ENCODE measurements at regions not wholly inside any gene's neighbourhood (a gene's known extent, or its start where the extent isn't known, plus 50 kb on each side); places are given as distances from the start of the nearest gene placed in this dataset.
A peak's percentile ranks its signal among the peaks of the same experiment; 100 is the strongest.

GRCh38 chr16:55964923-55965475, 89.8 kb upstream of the CES5A start:
- intact Hi-C loops (cut with DNase I): no loop called here
- DNase-seq (ENCODE audit: low spot score): no peak

DNA sequence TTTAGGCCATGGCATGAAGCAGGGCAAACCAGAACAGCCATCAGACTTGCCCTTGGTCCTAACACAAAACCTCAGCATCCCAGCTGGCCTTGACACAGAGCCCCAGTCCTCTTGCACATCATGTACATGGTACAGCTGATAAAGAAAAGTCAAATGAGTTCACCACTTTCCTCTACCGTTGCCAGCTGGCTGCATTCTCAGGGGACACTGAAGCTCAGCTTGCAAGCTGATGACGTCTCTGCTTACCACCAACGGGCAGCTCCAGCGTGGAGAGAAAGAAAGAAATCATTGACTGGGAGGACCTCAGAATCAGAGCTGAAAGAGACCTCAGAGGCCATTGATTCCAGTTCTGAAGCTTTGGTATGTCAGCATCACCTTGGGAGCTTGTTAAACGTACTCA, 80.7 kb upstream of the CES5A start:
- no peak for DNase-seq (ENCODE audit: low spot score)
- intact Hi-C loops (cut with DNase I): no loop called here

DNA sequence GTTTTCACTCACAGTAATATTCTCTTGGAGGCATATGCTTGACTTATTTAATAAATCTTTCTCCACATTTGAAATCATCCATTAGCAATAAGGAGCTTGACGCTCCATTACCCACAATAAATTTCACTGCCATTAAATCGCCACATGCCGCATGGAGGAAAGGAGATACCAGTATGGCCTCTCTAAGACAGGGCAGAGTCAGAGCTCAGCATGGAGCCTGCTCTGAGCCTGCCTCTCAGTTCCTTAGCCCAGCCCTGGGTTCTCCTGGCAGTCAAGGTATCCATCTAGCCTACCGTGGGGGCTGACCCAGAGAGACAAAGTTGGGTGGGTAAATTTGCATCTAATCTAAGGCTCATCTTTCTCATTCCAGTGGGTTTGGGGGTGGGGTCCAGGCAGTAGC, 80.3 kb upstream of the CES5A start:
- no peak for DNase-seq (ENCODE audit: low spot score)
- intact Hi-C loops (cut with DNase I): no loop called here

GRCh38 chr16:55954906-55955305, 79.7 kb upstream of the CES5A start:
- intact Hi-C loops (cut with DNase I): no loop called here
- DNase-seq (ENCODE audit: low spot score): no peak

- no peak for DNase-seq (ENCODE audit: low spot score)
- intact Hi-C loops (cut with DNase I): loop anchor here (10.0 kb wide), 1 partner anchor 245 kb away; the partner anchor contains the start of gene GNAO1
These were observed 74.3 kb upstream of the CES5A start for GRCh38 chr16:55949518-55949917.

- intact Hi-C loops (cut with DNase I): loop anchor here (10.0 kb wide), 1 partner anchor 247 kb away; the partner anchor contains the start of gene GNAO1
These were observed 73.1 kb upstream of the CES5A start for GRCh38 chr16:55948230-55948629.

DNA sequence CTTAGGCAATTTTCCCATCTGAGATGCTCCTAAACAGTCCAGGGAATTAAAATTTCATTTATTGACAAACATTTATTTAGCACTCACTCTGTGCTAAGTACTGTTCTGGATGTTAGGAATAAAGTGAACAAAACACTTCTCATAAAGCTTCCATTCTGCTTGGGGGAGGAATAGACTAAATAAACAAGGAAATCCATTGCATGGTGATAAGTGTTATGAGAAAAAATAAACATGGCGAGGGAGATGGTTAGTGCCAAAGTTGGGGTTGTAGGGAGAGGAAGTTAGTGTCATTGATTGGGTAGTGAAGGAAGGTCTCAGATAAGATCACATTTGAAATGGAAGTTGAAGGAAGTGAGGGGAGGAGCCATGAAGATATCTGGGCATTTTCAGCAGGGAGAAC, 72.2 kb upstream of the CES5A start:
- intact Hi-C loops (cut with DNase I): loop anchor here (10.0 kb wide), 1 partner anchor 247 kb away; the partner anchor contains the start of gene GNAO1
- no peak for DNase-seq (ENCODE audit: low spot score)

More at GRCh38 chr16:55948230-55948629, 73.1 kb upstream of the CES5A start:
- DNase-seq (ENCODE audit: low spot score): no peak

- DNase-seq (ENCODE audit: low spot score): peak; percentile 79
- intact Hi-C loops (cut with DNase I): loop anchor here (2.0 to 10.0 kb wide), 2 partner anchors 250 to 374 kb away; partner anchors contain the start of gene GNAO1
These were observed 69.2 kb upstream of the CES5A start for GRCh38 chr16:55944377-55944802.

- intact Hi-C loops (cut with DNase I): loop anchor here (10.0 kb wide), 1 partner anchor 252 kb away; the partner anchor contains the start of gene GNAO1
- DNase-seq (ENCODE audit: low spot score): no peak
These were observed 68.1 kb upstream of the CES5A start for GRCh38 chr16:55943267-55943666.

DNA sequence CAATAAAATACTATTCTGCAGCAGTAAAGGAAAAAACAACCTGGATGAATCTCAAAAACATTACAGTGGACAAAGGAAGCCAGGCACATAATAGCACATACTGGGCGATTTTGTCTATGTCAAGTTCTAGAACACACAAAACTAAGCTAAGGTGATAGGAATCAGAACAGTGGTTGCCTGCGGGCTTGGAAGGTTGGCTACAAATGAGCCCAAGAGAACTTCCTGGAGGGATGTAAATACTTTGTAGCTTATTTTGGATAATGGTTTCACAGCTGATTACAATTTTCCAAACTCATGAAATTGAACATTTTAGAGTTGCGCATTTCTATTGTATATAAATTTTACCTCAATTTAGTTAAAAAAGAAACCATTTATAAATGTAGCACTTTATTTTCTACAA, 67.6 kb upstream of the CES5A start:
- DNase-seq (ENCODE audit: low spot score): no peak
- intact Hi-C loops (cut with DNase I): loop anchor here (10.0 kb wide), 1 partner anchor 252 kb away; the partner anchor contains the start of gene GNAO1

DNA sequence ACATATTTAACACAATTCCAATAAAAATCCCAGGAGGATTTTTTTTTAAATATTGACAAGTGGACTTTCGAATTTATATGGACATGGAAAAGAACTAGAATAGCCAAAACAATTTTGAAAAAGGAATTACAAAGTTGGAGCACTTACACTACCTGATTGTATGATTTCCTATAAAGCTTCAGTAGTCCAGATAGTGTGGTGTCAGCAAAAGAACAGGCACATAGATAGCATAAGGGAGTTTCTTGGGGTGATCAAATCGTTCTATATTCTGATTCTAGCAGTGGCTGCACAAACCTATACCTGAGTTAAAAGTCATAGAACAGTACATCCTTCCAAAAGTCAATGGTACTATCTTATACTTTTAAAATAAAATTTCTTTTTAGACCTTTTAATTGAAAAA, 66.4 kb upstream of the CES5A start:
- intact Hi-C loops (cut with DNase I): loop anchor here (10.0 kb wide), 1 partner anchor 253 kb away; the partner anchor contains the start of gene GNAO1
- DNase-seq (ENCODE audit: low spot score): no peak

DNA sequence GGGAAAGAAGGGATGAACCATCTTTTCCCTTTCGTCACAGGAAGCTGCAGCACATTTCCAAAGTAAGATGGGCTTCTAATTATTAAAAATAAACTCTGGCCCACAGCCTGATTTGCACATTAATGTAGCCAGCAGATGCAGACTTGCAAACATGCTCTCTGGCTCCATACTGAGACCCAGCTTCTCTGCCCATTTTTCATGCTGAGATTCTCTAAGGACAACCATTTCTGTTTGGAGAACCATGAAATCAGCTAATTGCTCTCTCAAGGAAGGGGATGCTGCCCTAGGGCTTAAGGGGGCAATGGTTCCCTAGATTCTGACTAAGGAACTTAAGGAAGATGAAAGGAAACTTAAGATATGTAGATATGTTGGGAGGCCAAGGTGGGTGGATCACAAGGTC, 63.0 kb upstream of the CES5A start:
- intact Hi-C loops (cut with DNase I): no loop called here
- no peak for DNase-seq (ENCODE audit: low spot score)

GRCh38 chr16:55933038-55933437, 57.9 kb upstream of the CES5A start:
- intact Hi-C loops (cut with DNase I): no loop called here
- DNase-seq (ENCODE audit: low spot score): no peak

GRCh38 chr16:55930036-55930435, 54.9 kb upstream of the CES5A start:
- no peak for DNase-seq (ENCODE audit: low spot score)
- intact Hi-C loops (cut with DNase I): no loop called here

GRCh38 chr16:55929181-55929580, 54.0 kb upstream of the CES5A start:
- no peak for DNase-seq (ENCODE audit: low spot score)

GRCh38 chr16:55925242-55925641, 50.1 kb upstream of the CES5A start:
- no peak for DNase-seq (ENCODE audit: low spot score)
- intact Hi-C loops (cut with DNase I): no loop called here

More at GRCh38 chr16:55929181-55929580, 54.0 kb upstream of the CES5A start:
- intact Hi-C loops (cut with DNase I): no loop called here

Measured in cardiac septum (tissue), 1 donor.